ENCODE measurements at regions not wholly inside any gene's neighbourhood (a gene's known extent, or its start where the extent isn't known, plus 50 kb on each side); places are given as distances from the start of the nearest gene placed in this dataset.

DNA sequence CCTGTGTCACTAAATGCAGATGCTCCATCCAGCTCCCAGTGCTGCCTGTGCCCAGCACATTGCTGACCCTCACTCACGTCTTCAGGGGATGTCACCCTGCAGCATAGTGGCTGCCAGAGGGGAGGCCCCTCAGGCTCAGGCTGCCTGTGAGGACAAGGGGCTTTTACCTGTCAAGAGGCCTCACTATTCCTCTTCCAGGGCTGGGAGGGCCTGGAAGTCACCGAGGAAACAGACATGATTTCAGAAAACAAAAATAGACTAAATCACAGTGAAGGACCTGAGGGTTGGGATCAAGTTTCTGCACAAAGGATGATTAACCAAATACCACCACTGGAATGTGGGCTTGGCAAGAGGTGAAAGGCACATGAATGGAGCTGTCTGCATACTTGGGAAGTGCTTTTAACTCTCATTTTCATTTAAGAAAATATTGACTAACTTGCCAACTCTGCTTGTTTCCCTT lies 1202.3 kb downstream of the BCL11B start:
- H3K27ac Mint-ChIP-seq = no peak overlapping the region
- peaks cover 0 to 3% of the 10 kb centered on the region in 2 donors for H3K9me3 Mint-ChIP-seq
- no peak overlapping the region for H3K4me3 Mint-ChIP-seq
- no peaks in the 10 kb centered on the region for H3K4me1 ChIP-seq (ENCODE audit: control insufficient read depth, insufficient read depth, low read length)
- H3K27ac ChIP-seq (ENCODE audit: low read length) = no peak overlapping the region
- no peaks in the 10 kb centered on the region for H3K36me3 Mint-ChIP-seq
- H3K9me3 ChIP-seq (ENCODE audit: control insufficient read depth, insufficient read depth, low read length) = no peaks in the 10 kb centered on the region
- 73% methylated on average over 2 of the region's 2 CpGs for WGBS (ENCODE audit: insufficient coverage)
- H3K27me3 Mint-ChIP-seq (ENCODE audit: low read depth in 2 of 2) = peaks cover 0 to 11% of the 10 kb centered on the region in 2 donors
- H3K4me3 ChIP-seq (ENCODE audit: low read length) = no peak overlapping the region
- TF ChIP-seq, protein P1, sequence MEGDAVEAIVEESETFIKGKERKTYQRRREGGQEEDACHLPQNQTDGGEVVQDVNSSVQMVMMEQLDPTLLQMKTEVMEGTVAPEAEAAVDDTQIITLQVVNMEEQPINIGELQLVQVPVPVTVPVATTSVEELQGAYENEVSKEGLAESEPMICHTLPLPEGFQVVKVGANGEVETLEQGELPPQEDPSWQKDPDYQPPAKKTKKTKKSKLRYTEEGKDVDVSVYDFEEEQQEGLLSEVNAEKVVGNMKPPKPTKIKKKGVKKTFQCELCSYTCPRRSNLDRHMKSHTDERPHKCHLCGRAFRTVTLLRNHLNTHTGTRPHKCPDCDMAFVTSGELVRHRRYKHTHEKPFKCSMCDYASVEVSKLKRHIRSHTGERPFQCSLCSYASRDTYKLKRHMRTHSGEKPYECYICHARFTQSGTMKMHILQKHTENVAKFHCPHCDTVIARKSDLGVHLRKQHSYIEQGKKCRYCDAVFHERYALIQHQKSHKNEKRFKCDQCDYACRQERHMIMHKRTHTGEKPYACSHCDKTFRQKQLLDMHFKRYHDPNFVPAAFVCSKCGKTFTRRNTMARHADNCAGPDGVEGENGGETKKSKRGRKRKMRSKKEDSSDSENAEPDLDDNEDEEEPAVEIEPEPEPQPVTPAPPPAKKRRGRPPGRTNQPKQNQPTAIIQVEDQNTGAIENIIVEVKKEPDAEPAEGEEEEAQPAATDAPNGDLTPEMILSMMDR (IDR thresholded peaks at IDR 0.05) = no peak
- H3K27me3 ChIP-seq (ENCODE audit: control insufficient read depth, insufficient read depth, low read length) = peaks cover 2% of the 10 kb centered on the region
- no peak for DNase-seq
- intact Hi-C loops (cut with micrococcal nuclease) = no loop called here
- no peaks in the 10 kb centered on the region for H3K4me1 Mint-ChIP-seq
- H3K36me3 ChIP-seq (ENCODE audit: control insufficient read depth, insufficient read depth, low read length) = no peaks in the 10 kb centered on the region
- no peak for ATAC-seq

- no peaks in the 10 kb centered on the region for H3K36me3 ChIP-seq (ENCODE audit: control insufficient read depth, insufficient read depth, low read length)
- Mint-ChIP-seq H3K27ac (no peak overlapping the region), H3K36me3 (no peaks in the 10 kb centered on the region), H3K27me3 (ENCODE audit: low read depth in 2 of 2) (peaks cover 0 to 11% of the 10 kb centered on the region in 2 donors), H3K4me3 (no peak overlapping the region), H3K4me1 (no peaks in the 10 kb centered on the region), H3K9me3 (peaks cover 0 to 3% of the 10 kb centered on the region in 2 donors)
- ATAC-seq (no peak), DNase-seq (no peak)
- intact Hi-C loops (cut with micrococcal nuclease) = no loop called here
- H3K4me3 ChIP-seq (ENCODE audit: low read length) = no peak overlapping the region
- no peak overlapping the region for H3K27ac ChIP-seq (ENCODE audit: low read length)
- no peaks in the 10 kb centered on the region for H3K4me1 ChIP-seq (ENCODE audit: control insufficient read depth, insufficient read depth, low read length)
- peaks cover 2% of the 10 kb centered on the region for H3K27me3 ChIP-seq (ENCODE audit: control insufficient read depth, insufficient read depth, low read length)
- TF ChIP-seq, protein P1 (IDR thresholded peaks at IDR 0.05) = no peak
- H3K9me3 ChIP-seq (ENCODE audit: control insufficient read depth, insufficient read depth, low read length) = no peaks in the 10 kb centered on the region
Measured at GRCh38 chr14:98070536-98070935, 1201.5 kb downstream of the BCL11B start.

DNA sequence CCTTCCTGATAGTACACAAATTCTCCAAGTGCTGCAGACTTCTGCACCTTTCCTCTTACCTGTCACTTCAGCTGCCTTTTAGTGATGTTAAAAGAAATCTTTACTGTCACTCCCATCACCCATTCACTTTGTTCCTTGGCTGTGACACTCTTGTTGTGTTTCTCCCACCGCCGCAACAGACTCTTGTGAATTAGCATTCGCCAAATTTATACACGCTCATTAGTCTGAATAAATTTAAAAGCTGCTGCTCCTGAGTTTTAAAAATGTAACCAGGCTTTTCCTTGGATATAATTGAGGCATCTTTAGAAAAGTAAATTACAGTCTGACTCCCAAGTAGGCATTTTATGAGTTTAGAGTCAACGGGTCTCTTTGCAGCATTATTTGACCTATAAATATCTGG lies 1197.9 kb downstream of the BCL11B start:
- ATAC-seq (no peak), DNase-seq (no peak)
- H3K4me1 Mint-ChIP-seq = no peaks in the 10 kb centered on the region
- H3K9me3 ChIP-seq (ENCODE audit: control insufficient read depth, insufficient read depth, low read length) = no peaks in the 10 kb centered on the region
- H3K36me3 ChIP-seq (ENCODE audit: control insufficient read depth, insufficient read depth, low read length) = no peaks in the 10 kb centered on the region
- H3K27ac ChIP-seq (ENCODE audit: low read length) = no peak overlapping the region
- peaks cover 0 to 3% of the 10 kb centered on the region in 2 donors for H3K9me3 Mint-ChIP-seq
- no peak overlapping the region for H3K4me3 ChIP-seq (ENCODE audit: low read length)
- H3K4me3 Mint-ChIP-seq = no peak overlapping the region
- no peaks in the 10 kb centered on the region for H3K4me1 ChIP-seq (ENCODE audit: control insufficient read depth, insufficient read depth, low read length)
- WGBS (ENCODE audit: insufficient coverage) = 99% methylated on average over 4 of the region's 5 CpGs
- no peaks in the 10 kb centered on the region for H3K27me3 ChIP-seq (ENCODE audit: control insufficient read depth, insufficient read depth, low read length)
- intact Hi-C loops (cut with micrococcal nuclease) = no loop called here
- H3K27ac Mint-ChIP-seq = no peak overlapping the region
- H3K36me3 Mint-ChIP-seq = no peaks in the 10 kb centered on the region
- H3K27me3 Mint-ChIP-seq (ENCODE audit: low read depth in 2 of 2) = peaks cover 0 to 9% of the 10 kb centered on the region in 2 donors
- TF ChIP-seq, protein P1 (IDR thresholded peaks at IDR 0.05) = no peak

DNA sequence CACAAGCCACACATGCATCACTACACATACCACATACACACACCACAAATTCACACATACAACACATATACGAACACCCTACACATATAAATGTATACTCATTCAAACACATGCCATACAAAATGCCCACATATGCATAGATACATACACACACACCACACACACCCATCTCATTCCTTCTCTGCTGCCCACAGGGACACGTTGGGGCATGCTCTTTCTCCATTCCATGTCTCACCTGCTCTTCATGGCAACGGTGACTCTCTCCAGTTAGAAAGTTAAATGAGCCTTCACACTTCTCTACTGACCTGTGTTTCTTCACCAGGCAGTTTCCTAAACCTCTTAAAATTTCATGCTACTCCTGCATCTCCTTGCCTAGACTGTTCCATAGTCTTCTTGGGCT lies 1194.8 kb downstream of the BCL11B start:
- TF ChIP-seq, protein P1 (IDR thresholded peaks at IDR 0.05) = no peak
- intact Hi-C loops (cut with micrococcal nuclease) = no loop called here
- Mint-ChIP-seq H3K4me1 (peaks cover 0 to 3% of the 10 kb centered on the region in 2 donors), H3K36me3 (no peaks in the 10 kb centered on the region), H3K4me3 (no peak overlapping the region), H3K27me3 (ENCODE audit: low read depth in 2 of 2) (peaks cover 21 to 27% of the 10 kb centered on the region in 2 donors), H3K27ac (no peak overlapping the region), H3K9me3 (peaks cover 0 to 3% of the 10 kb centered on the region in 2 donors)
- no peaks in the 10 kb centered on the region for H3K27me3 ChIP-seq (ENCODE audit: control insufficient read depth, insufficient read depth, low read length)
- no peak overlapping the region for H3K4me3 ChIP-seq (ENCODE audit: low read length)
- WGBS (ENCODE audit: insufficient coverage) = 79% methylated on average over 3 of the region's 3 CpGs
- H3K9me3 ChIP-seq (ENCODE audit: control insufficient read depth, insufficient read depth, low read length) = no peaks in the 10 kb centered on the region
- no peak overlapping the region for H3K27ac ChIP-seq (ENCODE audit: low read length)
- H3K4me1 ChIP-seq (ENCODE audit: control insufficient read depth, insufficient read depth, low read length) = no peaks in the 10 kb centered on the region
- ATAC-seq (peak in 1 of 3 donors; percentile 10), DNase-seq (no peak)
- no peaks in the 10 kb centered on the region for H3K36me3 ChIP-seq (ENCODE audit: control insufficient read depth, insufficient read depth, low read length)
